Endothelial cell (in vitro differentiated cells): ENCODE measurements at regions not wholly inside any gene's neighbourhood (a gene's known extent, or its start where the extent isn't known, plus 50 kb on each side); places are given as distances from the start of the nearest gene placed in this dataset.

Experiments
- DNase-seq: peaks from one replicate; pipeline ENCODE4 v3.0.0; 2021; ENCODE audit warnings: low spot score
- H3K27ac Mint-ChIP-seq: one replicate; pipeline ENCODE4 v1.8.0; 2021; ENCODE audit warnings: mixed read lengths, inconsistent platforms; ENCODE audit not compliant: unreplicated experiment
- H3K27me3 Mint-ChIP-seq: one replicate; pipeline ENCODE4 v1.8.0; 2021; ENCODE audit warnings: mild to moderate bottlenecking, moderate library complexity, mixed read lengths, inconsistent platforms; ENCODE audit not compliant: unreplicated experiment
- H3K36me3 Mint-ChIP-seq: one replicate; pipeline ENCODE4 v1.8.0; 2021; ENCODE audit warnings: mild to moderate bottlenecking, low read depth, mixed read lengths, inconsistent platforms; ENCODE audit not compliant: unreplicated experiment
- H3K4me1 Mint-ChIP-seq: one replicate; pipeline ENCODE4 v1.8.0; 2021; ENCODE audit warnings: mild to moderate bottlenecking, mixed read lengths, inconsistent platforms; ENCODE audit not compliant: unreplicated experiment
- H3K4me3 Mint-ChIP-seq: one replicate; pipeline ENCODE4 v1.8.0; 2021; ENCODE audit warnings: mild to moderate bottlenecking, mixed read lengths, inconsistent platforms; ENCODE audit not compliant: unreplicated experiment
- H3K9me3 Mint-ChIP-seq: one replicate; pipeline ENCODE4 v1.8.0; 2021; ENCODE audit warnings: mixed read lengths, inconsistent platforms; ENCODE audit not compliant: unreplicated experiment
- TF ChIP-seq, protein P1 (sequence below): fragments of 200-600 bp; sonication (generic); IDR thresholded peaks from one replicate; pipeline ENCODE4 v1.5.0; 2021; ENCODE audit warnings: antibody characterized with exemption; ENCODE audit not compliant: unreplicated experiment

DNA sequence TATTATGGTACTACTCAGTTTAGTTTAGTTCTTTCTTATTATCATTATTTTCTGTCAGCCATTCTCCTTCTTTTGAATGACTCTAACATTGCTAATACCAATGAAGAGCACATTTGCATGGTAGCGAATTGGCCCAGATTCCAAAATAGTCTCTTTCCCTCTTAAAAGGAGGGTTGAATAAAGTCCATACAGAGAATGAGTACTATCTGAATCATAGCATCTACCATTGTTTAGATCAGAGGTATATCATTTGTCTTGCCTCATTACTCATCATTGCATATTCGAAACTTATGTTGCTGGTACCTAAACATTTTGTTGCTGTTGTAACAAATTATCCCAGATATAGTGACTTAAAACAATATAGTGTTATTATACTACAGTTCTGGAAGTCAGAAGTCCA, 1235.3 kb upstream of the ATXN8OS start:
- Mint-ChIP-seq H3K36me3 (no peaks in the 10 kb centered on the region), H3K4me1 (peaks cover 2% of the 10 kb centered on the region), H3K4me3 (no peak overlapping the region), H3K27ac (no peak overlapping the region), H3K27me3 (no peaks in the 10 kb centered on the region), H3K9me3 (no peaks in the 10 kb centered on the region)
- TF ChIP-seq, protein P1, sequence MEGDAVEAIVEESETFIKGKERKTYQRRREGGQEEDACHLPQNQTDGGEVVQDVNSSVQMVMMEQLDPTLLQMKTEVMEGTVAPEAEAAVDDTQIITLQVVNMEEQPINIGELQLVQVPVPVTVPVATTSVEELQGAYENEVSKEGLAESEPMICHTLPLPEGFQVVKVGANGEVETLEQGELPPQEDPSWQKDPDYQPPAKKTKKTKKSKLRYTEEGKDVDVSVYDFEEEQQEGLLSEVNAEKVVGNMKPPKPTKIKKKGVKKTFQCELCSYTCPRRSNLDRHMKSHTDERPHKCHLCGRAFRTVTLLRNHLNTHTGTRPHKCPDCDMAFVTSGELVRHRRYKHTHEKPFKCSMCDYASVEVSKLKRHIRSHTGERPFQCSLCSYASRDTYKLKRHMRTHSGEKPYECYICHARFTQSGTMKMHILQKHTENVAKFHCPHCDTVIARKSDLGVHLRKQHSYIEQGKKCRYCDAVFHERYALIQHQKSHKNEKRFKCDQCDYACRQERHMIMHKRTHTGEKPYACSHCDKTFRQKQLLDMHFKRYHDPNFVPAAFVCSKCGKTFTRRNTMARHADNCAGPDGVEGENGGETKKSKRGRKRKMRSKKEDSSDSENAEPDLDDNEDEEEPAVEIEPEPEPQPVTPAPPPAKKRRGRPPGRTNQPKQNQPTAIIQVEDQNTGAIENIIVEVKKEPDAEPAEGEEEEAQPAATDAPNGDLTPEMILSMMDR: no peak
- DNase-seq: no peak

DNA sequence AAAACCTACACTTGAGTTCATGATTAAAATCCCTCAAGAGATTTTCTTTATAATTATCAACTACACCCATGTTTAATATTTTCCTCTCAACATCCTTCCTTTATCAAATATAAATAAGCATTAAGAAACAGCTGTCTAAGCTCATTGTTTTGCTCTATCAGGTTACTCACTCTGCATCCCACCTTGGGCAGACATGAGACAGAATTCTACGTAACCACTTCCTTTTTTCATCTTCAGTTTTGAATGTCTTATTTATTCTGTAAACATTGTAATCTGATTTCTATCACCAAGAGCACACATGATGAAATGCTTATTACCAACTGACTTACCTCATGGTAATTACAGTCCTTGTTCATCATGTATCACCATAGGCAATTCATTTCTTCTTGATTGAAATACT, 1256.6 kb upstream of the ATXN8OS start:
- Mint-ChIP-seq H3K9me3 (no peaks in the 10 kb centered on the region), H3K27ac (no peak overlapping the region), H3K36me3 (no peaks in the 10 kb centered on the region), H3K27me3 (peaks cover 2% of the 10 kb centered on the region), H3K4me3 (no peak overlapping the region), H3K4me1 (no peaks in the 10 kb centered on the region)
- TF ChIP-seq, protein P1: no peak
- DNase-seq: no peak

DNA sequence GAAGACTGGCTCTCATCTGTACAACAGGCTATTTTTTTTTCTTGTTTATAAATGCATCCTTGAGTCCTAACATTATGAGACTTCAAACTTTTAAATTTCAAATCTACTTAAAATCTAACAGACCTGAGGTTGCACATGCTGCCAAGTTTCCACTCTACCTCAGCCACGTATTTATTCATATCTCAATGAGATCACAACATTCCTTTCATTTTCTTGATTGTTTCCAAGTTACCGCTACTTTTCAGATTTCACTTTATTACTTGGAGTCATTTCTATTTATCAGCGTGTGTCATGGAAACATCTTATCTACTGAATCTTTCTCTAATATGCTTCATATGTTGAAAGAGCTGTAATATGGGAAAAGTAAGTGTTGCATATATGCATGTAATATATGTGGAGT, 1257.5 kb upstream of the ATXN8OS start:
- no peak overlapping the region for H3K4me3 Mint-ChIP-seq
- no peaks in the 10 kb centered on the region for H3K4me1 Mint-ChIP-seq
- no peak overlapping the region for H3K27ac Mint-ChIP-seq
- TF ChIP-seq, protein P1: no peak
- no peaks in the 10 kb centered on the region for H3K36me3 Mint-ChIP-seq
- peaks cover 2% of the 10 kb centered on the region for H3K27me3 Mint-ChIP-seq
- H3K9me3 Mint-ChIP-seq: no peaks in the 10 kb centered on the region
- DNase-seq: no peak

DNA sequence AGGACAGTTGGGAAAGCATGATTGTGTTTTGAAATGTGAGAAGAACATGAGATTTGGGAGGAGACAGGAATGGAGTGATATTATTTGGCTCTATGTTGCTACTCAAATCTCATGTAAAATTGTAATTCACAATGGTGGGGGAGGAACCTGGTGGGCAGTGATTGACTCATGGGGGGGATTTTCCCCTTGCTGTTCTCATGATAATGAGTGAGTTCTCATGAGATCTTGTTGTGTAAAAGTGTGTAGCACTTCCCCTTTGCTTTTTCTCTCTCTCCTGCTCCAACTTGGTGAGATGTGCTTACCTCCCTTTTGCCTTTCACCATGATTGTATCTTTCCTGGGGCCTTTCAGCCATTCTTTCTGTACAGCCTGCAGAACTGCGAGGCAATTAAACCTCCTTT, 1261.0 kb upstream of the ATXN8OS start:
- Mint-ChIP-seq H3K36me3 (no peaks in the 10 kb centered on the region), H3K4me3 (no peak overlapping the region), H3K27ac (no peak overlapping the region), H3K9me3 (no peaks in the 10 kb centered on the region), H3K27me3 (peaks cover 2% of the 10 kb centered on the region), H3K4me1 (peaks cover 3% of the 10 kb centered on the region)
- TF ChIP-seq, protein P1: no peak
- DNase-seq: no peak

DNA sequence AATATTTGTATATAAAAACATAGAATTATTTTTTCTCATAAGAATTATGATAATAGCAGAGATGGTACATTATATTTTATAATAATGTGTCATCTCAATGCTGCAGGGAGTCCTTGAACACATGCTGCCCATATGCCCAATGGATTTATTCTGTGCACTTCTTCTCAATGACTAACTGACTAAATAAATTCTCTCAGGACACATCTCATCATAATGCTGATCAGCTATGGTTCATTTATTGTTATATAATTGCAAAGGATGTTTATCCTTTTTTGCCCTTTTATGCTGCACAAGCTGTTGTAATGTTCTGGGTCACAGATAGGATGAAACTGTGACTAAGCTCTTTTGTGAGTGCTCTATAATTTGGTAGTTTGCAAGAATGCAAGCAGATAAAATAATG, 1273.3 kb upstream of the ATXN8OS start:
- no peaks in the 10 kb centered on the region for H3K27me3 Mint-ChIP-seq
- no peak for DNase-seq
- no peaks in the 10 kb centered on the region for H3K9me3 Mint-ChIP-seq
- H3K36me3 Mint-ChIP-seq: no peaks in the 10 kb centered on the region
- no peaks in the 10 kb centered on the region for H3K4me1 Mint-ChIP-seq
- H3K4me3 Mint-ChIP-seq: no peak overlapping the region
- H3K27ac Mint-ChIP-seq: no peak overlapping the region
- TF ChIP-seq, protein P1: no peak
